SK-N-SH (cell line): ENCODE measurements at regions not wholly inside any gene's neighbourhood (a gene's known extent, or its start where the extent isn't known, plus 50 kb on each side); places are given as distances from the start of the nearest gene placed in this dataset.

Experiments
- CTCF ChIP-seq: fragments of 200-600 bp; sonication (generic); IDR thresholded peaks from 2 replicates; pipeline ENCODE4 v1.6.1; 2017; ENCODE audit warnings: antibody characterized with exemption, mild to moderate bottlenecking, moderate library complexity
- EP300 ChIP-seq, 2 experiments: IDR thresholded peaks; 2 replicates each; pipeline versions ENCODE4 v1.4.0 to v1.6.1; 2012; ENCODE audit warnings: borderline replicate concordance in 1 of 2, low read depth in 1 of 2, low read length in 1 of 2
- FOXM1 ChIP-seq: IDR thresholded peaks from 2 replicates; pipeline ENCODE4 v1.4.0; 2012; ENCODE audit warnings: low read depth, mild to moderate bottlenecking
- MEF2A ChIP-seq: IDR thresholded peaks from 2 replicates; pipeline ENCODE4 v1.4.0; 2012; ENCODE audit warnings: low read depth, borderline replicate concordance
- POLR2AphosphoS5 ChIP-seq: IDR thresholded peaks from 2 replicates; pipeline ENCODE4 v1.6.1; 2012; ENCODE audit warnings: low read depth, low read length
- RAD21 ChIP-seq: IDR thresholded peaks from 2 replicates; pipeline ENCODE4 v1.6.1; 2012; ENCODE audit warnings: mild to moderate bottlenecking, low read length
- REST ChIP-seq: IDR thresholded peaks from 2 replicates; pipeline ENCODE4 v1.6.1; 2012; ENCODE audit warnings: mild to moderate bottlenecking, low read depth, low read length, moderate library complexity
- RFX5 ChIP-seq: IDR thresholded peaks from 2 replicates; pipeline ENCODE4 v1.6.1; 2012; ENCODE audit warnings: mild to moderate bottlenecking, improper control_type of control experiment, low read length
- SIN3A ChIP-seq: IDR thresholded peaks from 2 replicates; pipeline ENCODE4 v1.6.1; 2012; ENCODE audit warnings: low read depth, mild to moderate bottlenecking, low read length, moderate library complexity, borderline replicate concordance
- TAF1 ChIP-seq: IDR thresholded peaks from 2 replicates; pipeline ENCODE4 v1.6.1; 2012; ENCODE audit warnings: low read depth, mild to moderate bottlenecking, low read length, moderate library complexity, borderline replicate concordance
- USF1 ChIP-seq: IDR thresholded peaks from 2 replicates; pipeline ENCODE4 v1.4.0; 2012; ENCODE audit warnings: low read depth, borderline replicate concordance
- YY1 ChIP-seq: IDR thresholded peaks from 2 replicates; pipeline ENCODE4 v1.4.0; 2012; ENCODE audit warnings: low read depth, mild to moderate bottlenecking
- ZBTB33 ChIP-seq: IDR thresholded peaks from 2 replicates; pipeline ENCODE4 v1.4.0; 2012; ENCODE audit warnings: low read depth, borderline replicate concordance

GRCh38 chr5:166276006-166276405, 2015.4 kb upstream of the WWC1 start:
- TF ChIP-seq YY1 (no peak), CTCF (no peak), SIN3A (no peak), EP300 (IDR thresholded peaks at IDR 0.05; ENCODE audit: borderline replicate concordance in 1 of 2, low read depth in 1 of 2, low read length in 1 of 2) (no peak), RAD21 (no peak), RFX5 (no peak), MEF2A (no peak), REST (no peak), TAF1 (no peak), POLR2AphosphoS5 (no peak), ZBTB33 (no peak), FOXM1 (no peak), USF1 (no peak)
